ENCODE measurements at regions not wholly inside any gene's neighbourhood (a gene's known extent, or its start where the extent isn't known, plus 50 kb on each side); places are given as distances from the start of the nearest gene placed in this dataset.

- Histone ChIP-seq H2BK5ac (ENCODE audit: insufficient read length, low read length) (no peak overlapping the region), H3K4ac (ENCODE audit: low read depth, low read length) (no peak overlapping the region), H3K79me1 (ENCODE audit: insufficient read depth, low read depth, low read length, poor library complexity, severe bottlenecking) (no peaks in the 10 kb centered on the region), H3K27me3 (ENCODE audit: insufficient read depth, low read length) (no peaks in the 10 kb centered on the region), H2BK20ac (ENCODE audit: low read depth, low read length, poor library complexity, severe bottlenecking) (no peak overlapping the region), H4K5ac (ENCODE audit: insufficient read length, low read depth, low read length) (no peak overlapping the region), H2BK12ac (ENCODE audit: insufficient read length, low read depth, low read length) (no peak overlapping the region), H3K4me1 (ENCODE audit: insufficient read depth, low read length) (no peaks in the 10 kb centered on the region), H3K18ac (ENCODE audit: insufficient read length, low read depth, low read length) (no peak overlapping the region), H3T11ph (ENCODE audit: low read length) (no peak overlapping the region), H4K91ac (ENCODE audit: insufficient read length, low read depth, low read length) (no peak overlapping the region), H3K9ac (ENCODE audit: extremely low read depth, insufficient read length, low read length) (no peak overlapping the region), H3K23ac (ENCODE audit: insufficient read length, low read depth, low read length) (no peak overlapping the region), H2BK120ac (ENCODE audit: low read depth, low read length, poor library complexity, severe bottlenecking) (no peak overlapping the region), H4K20me1 (ENCODE audit: control insufficient read depth, insufficient read depth, insufficient read length) (no peaks in the 10 kb centered on the region), H3K14ac (ENCODE audit: insufficient read depth, low read length) (no peak overlapping the region), H4K8ac (replicated peaks; ENCODE audit: insufficient read length, low read depth, low read length) (no peak overlapping the region), H3K23me2 (ENCODE audit: insufficient read length, low read depth, low read length, poor library complexity, severe bottlenecking) (no peaks in the 10 kb centered on the region), H2BK15ac (ENCODE audit: low read depth, low read length) (no peak overlapping the region), H3K4me2 (ENCODE audit: insufficient read depth, insufficient read length, low read length) (no peak overlapping the region), H3K9me3 (ENCODE audit: control insufficient read depth, low read depth, low read length) (no peaks in the 10 kb centered on the region), H3K27ac (ENCODE audit: insufficient read length, low read depth, low read length) (no peak overlapping the region), H3K56ac (ENCODE audit: insufficient read length, low read depth, low read length) (no peak overlapping the region), H3K79me2 (ENCODE audit: insufficient read depth, low read length) (no peaks in the 10 kb centered on the region), H2AK5ac (ENCODE audit: insufficient read length, low read length) (no peak overlapping the region), H2AFZ (ENCODE audit: low read length) (no peak overlapping the region)
- peaks cover 2 to 6% of the 10 kb centered on the region in 2 experiments; a peak in 2 of 5 replicates for H3K9me3 Mint-ChIP-seq
- H3K27me3 Mint-ChIP-seq (ENCODE audit: low read depth): no peaks in the 10 kb centered on the region
- DNase-seq: no peak
- no peaks in the 10 kb centered on the region for H3K4me1 Mint-ChIP-seq
- no peak overlapping the region for H3K4me3 Mint-ChIP-seq
- no CpG with 5 or more reads among the region's 1 CpG for WGBS (ENCODE audit: extremely low coverage, insufficient read length, low lambda C conversion rate)
- H3K36me3 Mint-ChIP-seq (ENCODE audit: insufficient read depth in 1 of 3, low read depth in 3 of 3): peaks cover 0 to 8% (median 0%) of the 10 kb centered on the region in 3 experiments; a peak in 2 of 7 replicates
- TF ChIP-seq CTCF (conservative IDR thresholded peaks at IDR 0.05): no peak
- H3K27ac Mint-ChIP-seq: no peak overlapping the region
Measured at GRCh38 chr3:105285653-105286241, 81.0 kb upstream of the ALCAM start.
